Ascending aorta (tissue), 2 donors: ENCODE measurements at regions not wholly inside any gene's neighbourhood (a gene's known extent, or its start where the extent isn't known, plus 50 kb on each side); places are given as distances from the start of the nearest gene placed in this dataset.

Experiments used
- DNase-seq, 2 donors: peaks; one replicate each; pipeline ENCODE4 v3.0.0-alpha.2; 2019; ENCODE audit warnings: low spot score in 2 of 2
- H3K27ac ChIP-seq, 2 donors: fragments of 200-600 bp; sonication (generic); one replicate each; pipeline ENCODE4 v1.5.1; 2016 to 2017; ENCODE audit warnings: mild to moderate bottlenecking in 1 of 2
- H3K27me3 ChIP-seq: fragments of 200-600 bp; sonication (generic); one replicate; pipeline ENCODE4 v1.5.1; 2017
- H3K36me3 ChIP-seq, 2 donors: fragments of 200-600 bp; sonication (generic); one replicate each; pipeline ENCODE4 v1.5.1; 2016
- H3K4me1 ChIP-seq, 2 donors: fragments of 200-600 bp; sonication (generic); one replicate each; pipeline ENCODE4 v1.5.1; 2016 to 2017; ENCODE audit warnings: mild to moderate bottlenecking in 1 of 2
- H3K4me3 ChIP-seq, 2 donors: fragments of 200-600 bp; sonication (generic); one replicate each; pipeline ENCODE4 v1.5.1; 2016 to 2017; ENCODE audit warnings: mild to moderate bottlenecking in 1 of 2
- H3K9me3 ChIP-seq, 2 donors: fragments of 200-600 bp; sonication (generic); one replicate each; pipeline ENCODE4 v1.5.1; 2016
- intact Hi-C: fragments of 100-400 bp; cut with DNase I; formaldehyde crosslinking; loops from one replicate; pipeline ENCODE4 v1.15.1; 2023
- TF ChIP-seq, protein P1 (sequence below), 3 experiments: fragments of 200-600 bp in 2 of 3; fragments of 450-650 bp in 1 of 3; sonication (generic) in 2 of 3; IDR thresholded peaks; one replicate each; pipeline ENCODE4 v1.5.1; 2016 to 2019; ENCODE audit warnings: antibody characterized with exemption in 3 of 3, mild to moderate bottlenecking in 1 of 3, moderate library complexity in 1 of 3

DNA sequence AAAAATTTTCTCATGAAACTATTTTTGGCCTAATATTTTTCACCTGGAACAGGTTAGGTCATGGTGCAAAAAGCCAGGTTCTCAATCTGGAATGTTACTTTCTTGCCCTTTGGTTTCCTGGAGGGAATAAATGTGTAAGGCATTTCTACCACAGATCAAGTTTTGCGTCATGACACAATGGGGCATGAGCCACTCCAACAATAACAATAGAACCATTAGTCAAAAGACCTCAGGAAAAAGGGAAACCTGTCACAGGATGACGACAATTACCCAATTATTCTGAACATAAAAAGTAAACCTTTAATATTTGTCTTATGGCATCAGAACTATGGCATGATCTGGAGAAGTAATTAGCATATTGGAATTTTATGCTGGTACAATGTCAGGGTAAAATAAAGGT, 88.2 kb upstream of the HNRNPA3 start:
- no peak overlapping the region for H3K4me3 ChIP-seq
- DNase-seq, result no peak
- H3K9me3 ChIP-seq, result no peaks in the 10 kb centered on the region
- H3K27ac ChIP-seq, result no peak overlapping the region
- TF ChIP-seq, protein P1, sequence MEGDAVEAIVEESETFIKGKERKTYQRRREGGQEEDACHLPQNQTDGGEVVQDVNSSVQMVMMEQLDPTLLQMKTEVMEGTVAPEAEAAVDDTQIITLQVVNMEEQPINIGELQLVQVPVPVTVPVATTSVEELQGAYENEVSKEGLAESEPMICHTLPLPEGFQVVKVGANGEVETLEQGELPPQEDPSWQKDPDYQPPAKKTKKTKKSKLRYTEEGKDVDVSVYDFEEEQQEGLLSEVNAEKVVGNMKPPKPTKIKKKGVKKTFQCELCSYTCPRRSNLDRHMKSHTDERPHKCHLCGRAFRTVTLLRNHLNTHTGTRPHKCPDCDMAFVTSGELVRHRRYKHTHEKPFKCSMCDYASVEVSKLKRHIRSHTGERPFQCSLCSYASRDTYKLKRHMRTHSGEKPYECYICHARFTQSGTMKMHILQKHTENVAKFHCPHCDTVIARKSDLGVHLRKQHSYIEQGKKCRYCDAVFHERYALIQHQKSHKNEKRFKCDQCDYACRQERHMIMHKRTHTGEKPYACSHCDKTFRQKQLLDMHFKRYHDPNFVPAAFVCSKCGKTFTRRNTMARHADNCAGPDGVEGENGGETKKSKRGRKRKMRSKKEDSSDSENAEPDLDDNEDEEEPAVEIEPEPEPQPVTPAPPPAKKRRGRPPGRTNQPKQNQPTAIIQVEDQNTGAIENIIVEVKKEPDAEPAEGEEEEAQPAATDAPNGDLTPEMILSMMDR (IDR thresholded peaks at IDR 0.05), result no peak
- intact Hi-C loops, result no loop called here
- no peaks in the 10 kb centered on the region for H3K36me3 ChIP-seq
- no peaks in the 10 kb centered on the region for H3K27me3 ChIP-seq
- H3K4me1 ChIP-seq, result no peaks in the 10 kb centered on the region

- intact Hi-C loops, result no loop called here
- H3K27ac ChIP-seq, result no peak overlapping the region
- no peaks in the 10 kb centered on the region for H3K9me3 ChIP-seq
- H3K4me3 ChIP-seq, result no peak overlapping the region
- H3K4me1 ChIP-seq, result no peaks in the 10 kb centered on the region
- TF ChIP-seq, protein P1 (IDR thresholded peaks at IDR 0.05), result no peak
- H3K36me3 ChIP-seq, result no peaks in the 10 kb centered on the region
- no peak for DNase-seq
- no peaks in the 10 kb centered on the region for H3K27me3 ChIP-seq
These were observed 84.8 kb upstream of the HNRNPA3 start for GRCh38 chr2:177127821-177128220.

GRCh38 chr2:177129610-177130009, 83.0 kb upstream of the HNRNPA3 start:
- DNase-seq, result no peak
- Histone ChIP-seq H3K4me1 (no peaks in the 10 kb centered on the region), H3K4me3 (no peak overlapping the region), H3K36me3 (no peaks in the 10 kb centered on the region), H3K27ac (no peak overlapping the region), H3K9me3 (no peaks in the 10 kb centered on the region), H3K27me3 (no peaks in the 10 kb centered on the region)
- intact Hi-C loops, result no loop called here
- TF ChIP-seq, protein P1 (IDR thresholded peaks at IDR 0.05), result no peak

- Histone ChIP-seq H3K4me3 (no peak overlapping the region), H3K36me3 (no peaks in the 10 kb centered on the region), H3K27ac (no peak overlapping the region), H3K27me3 (no peaks in the 10 kb centered on the region), H3K4me1 (no peaks in the 10 kb centered on the region), H3K9me3 (no peaks in the 10 kb centered on the region)
- no peak for DNase-seq
- TF ChIP-seq, protein P1 (IDR thresholded peaks at IDR 0.05), result no peak
- intact Hi-C loops, result no loop called here
These were observed 80.7 kb upstream of the HNRNPA3 start for GRCh38 chr2:177131858-177132257.

- Histone ChIP-seq H3K4me1 (no peaks in the 10 kb centered on the region), H3K36me3 (no peaks in the 10 kb centered on the region), H3K4me3 (no peak overlapping the region), H3K27ac (no peak overlapping the region), H3K27me3 (no peaks in the 10 kb centered on the region), H3K9me3 (no peaks in the 10 kb centered on the region)
- intact Hi-C loops, result no loop called here
- TF ChIP-seq, protein P1 (IDR thresholded peaks at IDR 0.05), result no peak
- DNase-seq, result no peak
These were observed 73.8 kb upstream of the HNRNPA3 start for GRCh38 chr2:177138823-177139222.

DNA sequence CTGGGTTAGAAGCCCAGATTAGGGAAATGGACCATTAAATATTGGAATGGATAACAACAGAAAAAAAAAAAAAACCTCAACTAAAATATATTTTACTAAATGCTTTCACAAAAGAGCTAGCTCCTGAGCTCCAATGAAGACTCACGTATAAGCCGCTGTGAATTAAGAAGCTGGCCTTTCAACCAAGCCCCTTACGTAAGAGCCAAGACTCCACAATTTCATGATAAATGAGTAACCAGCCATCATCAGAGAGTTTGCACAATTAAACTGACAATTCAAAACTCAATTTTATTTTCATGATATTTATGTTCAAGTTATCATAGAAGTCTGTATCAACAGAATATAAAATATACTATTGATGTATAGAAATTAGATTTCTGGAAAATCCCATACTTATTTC, 70.7 kb upstream of the HNRNPA3 start:
- no peak for DNase-seq
- TF ChIP-seq, protein P1 (IDR thresholded peaks at IDR 0.05), result no peak
- intact Hi-C loops, result loop anchor here (10.0 kb wide), 1 partner anchor 487 kb away; no protein-coding TSS in a partner anchor
- Histone ChIP-seq H3K4me3 (no peak overlapping the region), H3K9me3 (no peaks in the 10 kb centered on the region), H3K27ac (no peak overlapping the region), H3K36me3 (no peaks in the 10 kb centered on the region), H3K4me1 (no peaks in the 10 kb centered on the region), H3K27me3 (no peaks in the 10 kb centered on the region)
